T-helper 2 cell treated with Interferon-gamma antibody and Interleukin-4, amounts not matched to agents 100 ng/mL and 5 ng/mL, for 36 hours (primary cell): ENCODE measurements at regions not wholly inside any gene's neighbourhood (a gene's known extent, or its start where the extent isn't known, plus 50 kb on each side); places are given as distances from the start of the nearest gene placed in this dataset.
"Not testable (repeated sequence)": the region's sequence is repeated elsewhere in the genome, so short reads cannot be mapped to it uniquely, and the experiment has no call there.

Experiments
- intact Hi-C: fragments of 100-400 bp; cut with micrococcal nuclease; formaldehyde crosslinking; loops from one replicate; pipeline ENCODE4 v1.15.1; 2023

GRCh38 chr10:108566316-108567107 lies 1356.8 kb downstream of the XPNPEP1 start:
- intact Hi-C loops = no loop called here

GRCh38 chr10:108562105-108562504 lies 1361.2 kb downstream of the XPNPEP1 start:
- intact Hi-C loops = no loop called here

- intact Hi-C loops = no loop called here
Measured at GRCh38 chr10:108561649-108562048, 1361.7 kb downstream of the XPNPEP1 start.

- intact Hi-C loops = no loop called here
Measured at GRCh38 chr10:108560488-108560887, 1362.8 kb downstream of the XPNPEP1 start.

- intact Hi-C loops = no loop called here
Measured at GRCh38 chr10:108556186-108556585, 1367.1 kb downstream of the XPNPEP1 start.

GRCh38 chr10:108545921-108546320 lies 1377.4 kb downstream of the XPNPEP1 start:
- intact Hi-C loops = loop anchor here (2.0 kb wide), 1 partner anchor 1835 kb away; no protein-coding TSS in a partner anchor

GRCh38 chr10:108544500-108545120 lies 1378.7 kb downstream of the XPNPEP1 start:
- intact Hi-C loops = loop anchor here (2.0 kb wide), 1 partner anchor 1834 kb away; no protein-coding TSS in a partner anchor

GRCh38 chr10:108533551-108533950 lies 1369.0 kb upstream of the SORCS1 start:
- intact Hi-C loops = not testable (repeated sequence)

- intact Hi-C loops = no loop called here
Measured at GRCh38 chr10:108523016-108523800, 1358.7 kb upstream of the SORCS1 start.

GRCh38 chr10:108521827-108522492 lies 1357.5 kb upstream of the SORCS1 start:
- intact Hi-C loops = no loop called here

GRCh38 chr10:108515821-108516220 lies 1351.3 kb upstream of the SORCS1 start:
- intact Hi-C loops = no loop called here

- intact Hi-C loops = no loop called here
Measured at GRCh38 chr10:108500396-108500795, 1335.9 kb upstream of the SORCS1 start.

GRCh38 chr10:108496106-108496505 lies 1331.6 kb upstream of the SORCS1 start:
- intact Hi-C loops = no loop called here

GRCh38 chr10:108490944-108491343 lies 1326.4 kb upstream of the SORCS1 start:
- intact Hi-C loops = no loop called here

GRCh38 chr10:108471420-108471819 lies 1306.9 kb upstream of the SORCS1 start:
- intact Hi-C loops = no loop called here

GRCh38 chr10:108469940-108470339 lies 1305.4 kb upstream of the SORCS1 start:
- intact Hi-C loops = no loop called here

- intact Hi-C loops = no loop called here
Measured at GRCh38 chr10:108465871-108466641, 1301.5 kb upstream of the SORCS1 start.

- intact Hi-C loops = no loop called here
Measured at GRCh38 chr10:108462005-108462404, 1297.5 kb upstream of the SORCS1 start.

- intact Hi-C loops = no loop called here
Measured at GRCh38 chr10:108454793-108455192, 1290.3 kb upstream of the SORCS1 start.

GRCh38 chr10:108454224-108454623 lies 1289.7 kb upstream of the SORCS1 start:
- intact Hi-C loops = no loop called here

- intact Hi-C loops = no loop called here
Measured at GRCh38 chr10:108453166-108453565, 1288.7 kb upstream of the SORCS1 start.
